EH (cell line): ENCODE measurements at regions not wholly inside any gene's neighbourhood (a gene's known extent, or its start where the extent isn't known, plus 50 kb on each side); places are given as distances from the start of the nearest gene placed in this dataset.
"Not testable (repeated sequence)": the region's sequence is repeated elsewhere in the genome, so short reads cannot be mapped to it uniquely, and the experiment has no call there.

ENCODE experiments used
- DNase-seq: peaks from one replicate; pipeline ENCODE4 v3.0.0-alpha.2; 2015; ENCODE audit warnings: low read depth

- DNase-seq, result peak; percentile 74
Measured at GRCh38 chr6:132142308-132142707, 191.1 kb upstream of the CCN2 start.

DNA sequence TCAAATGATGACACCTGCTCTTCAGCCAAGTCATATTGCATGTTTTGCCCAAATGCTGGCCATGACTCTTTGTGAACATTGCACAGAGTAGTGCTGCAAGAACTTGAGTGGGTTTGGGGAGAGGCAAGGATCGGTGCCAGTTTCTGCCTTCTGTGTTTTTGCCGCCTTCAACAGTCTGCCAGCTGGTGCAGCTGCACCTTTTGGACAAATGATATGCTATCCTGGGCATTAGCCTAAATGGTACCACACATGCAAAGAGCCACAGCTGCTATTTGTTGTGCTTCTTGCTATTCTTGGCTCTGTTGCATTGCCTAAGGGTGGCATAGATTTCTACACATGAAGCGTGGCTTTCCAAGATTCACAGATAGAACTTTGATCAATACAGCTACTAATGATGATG is 189.0 kb upstream of the CCN2 start:
- no peak for DNase-seq

DNA sequence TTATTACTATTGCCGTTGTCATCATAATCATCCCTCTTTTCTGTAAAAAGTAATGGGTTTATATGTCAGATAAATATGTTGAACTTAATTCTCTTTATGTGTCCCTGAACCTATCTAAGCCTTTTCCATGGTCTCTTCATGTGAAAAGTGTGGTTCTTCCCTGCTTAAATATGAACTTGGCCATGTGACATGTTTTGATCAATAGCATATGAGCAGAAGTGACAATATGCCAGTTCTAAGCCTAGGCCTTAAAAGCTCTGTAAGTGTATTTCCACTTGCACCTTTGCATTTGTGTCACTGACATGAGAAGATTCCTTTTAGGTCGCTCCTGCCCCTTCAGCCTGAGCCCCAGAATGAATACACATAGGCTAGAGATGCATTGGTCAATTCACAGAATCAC is 188.4 kb upstream of the CCN2 start:
- no peak for DNase-seq

GRCh38 chr6:132136981-132137380 is 185.8 kb upstream of the CCN2 start:
- peak; percentile 61 for DNase-seq

GRCh38 chr6:132135409-132135808 is 184.2 kb upstream of the CCN2 start:
- no peak for DNase-seq

DNA sequence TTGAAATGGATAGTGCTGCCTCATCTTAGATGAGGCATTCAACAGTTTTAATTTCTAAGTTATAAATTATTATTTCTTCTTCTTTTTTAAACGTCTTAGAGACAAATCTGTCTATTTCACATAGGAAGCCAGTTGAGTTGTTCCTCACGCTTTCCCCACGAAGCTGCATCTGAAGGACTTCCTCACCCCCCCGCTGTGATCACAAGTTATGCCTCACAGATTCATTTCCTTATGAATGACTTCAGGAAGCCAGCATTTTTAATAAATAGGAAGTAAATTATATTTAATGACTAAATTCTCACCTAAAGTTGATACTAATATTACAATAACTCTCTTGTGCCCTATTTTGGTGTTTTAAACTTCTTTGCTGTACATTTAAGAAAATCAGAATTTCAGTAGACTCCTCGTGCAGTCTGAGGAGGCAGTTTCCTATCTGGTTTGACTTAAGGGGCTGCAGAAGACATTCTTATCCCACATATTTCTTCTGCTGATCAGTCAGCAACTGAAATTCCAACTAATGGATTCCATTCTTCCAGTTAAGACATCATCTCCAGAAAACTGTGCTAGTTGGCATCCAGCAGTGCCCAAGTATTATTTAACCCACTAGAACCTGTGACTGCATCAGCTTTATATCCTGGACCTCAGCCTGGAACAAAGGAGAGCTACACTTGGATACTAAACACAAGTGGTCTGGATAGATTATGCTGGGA is 182.7 kb upstream of the CCN2 start:
- DNase-seq, result peak; percentile 78

GRCh38 chr6:132132924-132133639 is 181.9 kb upstream of the CCN2 start:
- DNase-seq, result peak; percentile 85

DNA sequence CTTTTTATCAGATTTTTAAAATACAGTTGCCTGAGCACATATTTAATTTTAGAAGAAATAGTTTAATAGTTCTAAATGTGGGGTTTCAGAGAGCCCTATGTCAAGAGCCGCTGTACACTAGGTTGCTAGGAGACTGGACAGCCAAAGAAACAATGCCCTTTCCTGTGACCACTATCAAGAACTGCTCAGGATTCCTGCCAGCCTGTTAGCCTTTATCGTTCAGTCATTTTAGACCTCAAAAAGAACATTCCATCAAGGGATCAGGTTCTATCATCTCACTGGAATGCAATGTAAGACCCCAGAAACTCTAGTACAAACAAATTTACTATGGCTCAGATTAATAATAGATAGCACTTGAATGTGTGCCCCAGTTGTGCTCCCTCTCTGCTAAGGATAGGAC is 181.2 kb upstream of the CCN2 start:
- DNase-seq, result peak; percentile 75

GRCh38 chr6:132131758-132132157 is 180.6 kb upstream of the CCN2 start:
- peak; percentile 99 for DNase-seq

DNA sequence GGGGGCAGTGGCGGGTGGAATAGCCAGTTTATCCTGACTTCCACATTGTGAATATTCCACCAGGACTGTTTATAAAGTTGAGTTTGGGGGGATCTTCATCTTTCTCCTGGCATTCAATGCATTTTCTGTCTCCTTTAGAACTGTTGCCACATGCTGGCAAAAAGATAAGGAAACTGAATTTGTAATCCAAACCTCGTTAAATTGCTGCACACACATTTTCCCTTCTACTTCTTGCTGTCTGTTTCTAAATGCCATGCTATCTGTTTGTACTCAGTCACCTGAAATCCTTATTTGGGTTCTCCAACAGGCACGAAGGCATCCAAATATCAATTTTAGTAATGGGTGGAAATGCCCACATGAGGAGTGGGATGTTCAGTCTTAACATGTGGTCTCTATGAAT is 180.2 kb upstream of the CCN2 start:
- DNase-seq, result no peak

- DNase-seq, result peak; percentile 81
Measured at GRCh38 chr6:132130626-132131298, 179.6 kb upstream of the CCN2 start.

- no peak for DNase-seq
Measured at GRCh38 chr6:132128424-132128823, 177.3 kb upstream of the CCN2 start.

DNA sequence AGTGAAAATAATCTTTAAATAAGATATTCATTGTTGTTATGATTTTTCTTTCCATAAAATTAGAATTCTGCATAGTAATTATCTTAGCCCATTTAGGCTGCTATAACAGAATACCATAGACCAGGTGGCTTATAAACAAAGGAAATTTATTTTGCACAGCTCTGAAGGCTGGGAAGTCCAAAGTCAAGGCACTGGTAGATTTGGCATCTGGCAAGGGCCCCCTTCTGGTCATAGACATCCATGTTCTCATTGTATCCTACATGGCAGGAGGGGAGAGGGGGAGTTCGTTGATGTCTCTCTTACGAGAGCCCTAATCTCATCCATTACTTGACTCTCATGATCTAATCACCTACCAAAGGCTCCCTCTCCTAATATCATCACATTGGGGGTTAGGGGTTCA is 175.0 kb upstream of the CCN2 start:
- no peak for DNase-seq

DNA sequence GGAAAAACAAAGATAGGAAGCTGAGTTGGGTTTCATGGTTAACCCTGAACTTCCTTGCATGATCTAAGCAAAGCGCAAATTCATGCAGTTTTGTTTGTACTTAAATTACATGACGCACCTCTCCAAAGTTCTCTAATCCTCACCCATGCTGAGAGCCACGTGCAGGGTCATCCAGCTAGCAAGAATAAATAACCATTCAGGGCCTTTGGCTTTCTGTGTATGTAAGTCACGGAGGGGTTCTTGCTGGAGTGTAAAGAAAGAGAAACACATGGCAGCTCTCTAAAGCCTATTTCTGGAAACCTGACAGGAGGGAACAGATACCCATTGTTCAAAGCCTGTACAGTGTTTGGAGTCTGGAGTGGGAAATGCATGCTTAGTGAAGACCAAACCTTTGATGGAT is 171.7 kb upstream of the CCN2 start:
- no peak for DNase-seq

- DNase-seq, result no peak
Measured at GRCh38 chr6:132122176-132122575, 171.0 kb upstream of the CCN2 start.

- no peak for DNase-seq
Measured at GRCh38 chr6:132118144-132118543, 167.0 kb upstream of the CCN2 start.

- peak; percentile 44 for DNase-seq
Measured at GRCh38 chr6:132115714-132116366, 164.7 kb upstream of the CCN2 start.

GRCh38 chr6:132114201-132114825 is 163.1 kb upstream of the CCN2 start:
- DNase-seq, result peak; percentile 32

GRCh38 chr6:132109752-132110151 is 158.6 kb upstream of the CCN2 start:
- not testable (repeated sequence) for DNase-seq

DNA sequence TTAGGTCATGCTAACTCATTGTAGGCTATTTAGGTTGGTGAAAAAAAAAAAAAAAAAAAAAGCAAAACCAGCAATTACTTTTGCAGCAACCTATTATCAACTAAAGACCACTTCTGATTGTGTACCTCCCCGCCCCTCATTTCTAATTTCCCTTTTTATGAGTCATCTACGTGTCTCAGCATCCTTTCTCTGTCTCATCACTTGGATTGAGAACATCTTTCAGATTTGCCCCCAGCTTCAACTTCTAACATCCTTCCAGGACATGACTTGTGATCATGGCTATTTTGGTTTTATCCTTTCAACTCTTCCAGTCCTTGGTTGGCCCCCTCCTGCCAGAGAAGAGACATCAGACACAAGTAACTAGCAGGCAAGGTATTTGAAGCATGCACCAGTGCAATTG is 156.7 kb upstream of the CCN2 start:
- DNase-seq, result peak; percentile 57

DNA sequence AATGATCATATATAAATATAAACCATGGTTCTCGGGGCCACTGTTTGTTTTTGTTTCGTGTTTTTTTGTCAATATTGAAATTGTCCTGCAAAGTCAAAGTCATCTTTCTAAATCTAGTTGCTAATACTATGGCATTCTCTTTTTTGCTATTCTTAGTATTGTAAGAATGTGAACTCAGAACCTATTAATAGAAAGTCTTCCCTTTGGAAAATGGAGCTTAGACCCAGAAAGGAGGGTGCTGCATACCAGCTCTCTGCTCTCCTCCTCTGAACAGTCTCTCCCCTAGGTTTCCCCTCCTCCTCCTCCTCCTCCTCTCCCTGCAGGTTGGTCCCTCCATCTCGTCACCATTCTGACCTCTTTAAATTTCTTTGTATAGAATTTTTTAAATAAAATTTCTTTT is 150.4 kb upstream of the CCN2 start:
- peak; percentile 67 for DNase-seq

DNA sequence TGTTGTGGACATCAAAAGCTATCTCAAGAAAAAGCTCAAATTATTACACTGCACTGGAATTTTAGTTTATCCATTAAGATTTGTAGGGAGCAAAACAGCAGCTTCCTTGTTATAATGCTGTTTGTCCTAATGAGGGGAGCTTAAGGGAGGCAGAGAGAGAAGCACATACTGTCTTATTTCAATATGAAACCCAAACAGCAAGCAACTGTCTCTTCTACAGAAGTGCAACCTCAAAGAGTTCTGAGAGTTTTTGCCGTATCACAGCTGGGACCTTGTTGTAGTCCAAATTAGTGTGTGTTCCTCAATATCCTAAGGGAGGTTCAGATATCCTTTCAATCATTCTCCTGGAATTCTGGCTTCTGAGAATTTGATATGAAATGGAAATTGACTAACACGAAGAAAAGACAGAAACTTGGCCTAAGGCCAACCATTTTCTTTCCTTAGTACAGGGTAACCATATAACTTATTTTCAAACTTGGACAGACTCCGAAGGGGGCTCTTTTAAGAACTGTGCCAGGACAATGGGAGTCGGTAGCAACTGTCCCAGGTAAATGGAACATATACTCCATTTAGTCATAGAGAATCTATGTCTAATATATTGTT is 149.3 kb upstream of the CCN2 start:
- DNase-seq, result no peak
